Esophagus muscularis mucosa (tissue), 4 donors: ENCODE measurements at regions not wholly inside any gene's neighbourhood (a gene's known extent, or its start where the extent isn't known, plus 50 kb on each side); places are given as distances from the start of the nearest gene placed in this dataset.

ENCODE experiments used
- DNase-seq: peaks from one replicate; pipeline ENCODE4 v3.0.0-alpha.2; 2017; ENCODE audit errors: extremely low spot score
- H3K27ac ChIP-seq, 4 donors: fragments of 200-600 bp; sonication (generic); replicated peaks in 1 of 4; 1 replicate in 3 of 4; 2 replicates in 1 of 4; pipeline ENCODE4 v1.5.1; 2016 to 2019; ENCODE audit warnings: mild to moderate bottlenecking in 1 of 4
- H3K27me3 ChIP-seq, 4 donors: fragments of 200-600 bp; sonication (generic); one replicate each; pipeline versions ENCODE4 v1.5.1 to v1.6.0; 2016 to 2019
- H3K36me3 ChIP-seq, 4 donors: fragments of 200-600 bp; sonication (generic); one replicate each; pipeline ENCODE4 v1.5.1; 2016 to 2019
- H3K4me1 ChIP-seq, 4 donors: fragments of 200-600 bp; sonication (generic); one replicate each; pipeline ENCODE4 v1.5.1; 2016 to 2019
- H3K4me3 ChIP-seq, 4 donors: fragments of 200-600 bp; sonication (generic); 1 replicate in 2 of 4; 2 replicates in 2 of 4; pipeline ENCODE4 v1.5.1; 2016 to 2019; ENCODE audit warnings: mild to moderate bottlenecking in 4 of 4, moderate library complexity in 1 of 4
- H3K9me3 ChIP-seq, 4 donors: fragments of 200-600 bp; sonication (generic); 1 replicate in 3 of 4; 2 replicates in 1 of 4; pipeline ENCODE4 v1.5.1; 2016 to 2019
- EP300 ChIP-seq: sonication (generic); formaldehyde crosslinking; IDR thresholded peaks from one replicate; pipeline ENCODE4 v1.6.1; 2017; ENCODE audit warnings: antibody characterized with exemption
- POLR2A ChIP-seq: fragments of 450-650 bp; IDR thresholded peaks from one replicate; pipeline ENCODE4 v1.6.1; 2017; ENCODE audit warnings: antibody characterized with exemption, moderate library complexity, mild to moderate bottlenecking, low read depth
- POLR2AphosphoS5 ChIP-seq, 2 donors: sonication (generic); formaldehyde crosslinking; IDR thresholded peaks; one replicate each; pipeline ENCODE4 v1.6.1; 2017; ENCODE audit warnings: antibody characterized with exemption in 2 of 2
- WGBS: methylation state at CpG from one replicate; pipeline ENCODE4 v1.1.5; 2018; 5-methylcytosine and 5-hydroxymethylcytosine counted together
- intact Hi-C: fragments of 100-400 bp; cut with DNase I; formaldehyde crosslinking; loops from one replicate; pipeline ENCODE4 v1.15.1; 2023
- TF ChIP-seq, protein P1 (sequence below), 3 experiments: fragments of 200-600 bp in 2 of 3; fragments of 450-650 bp in 1 of 3; sonication (generic) in 2 of 3; IDR thresholded peaks; one replicate each; pipeline ENCODE4 v1.5.1; 2017 to 2019; ENCODE audit warnings: antibody characterized with exemption in 3 of 3, mild to moderate bottlenecking in 2 of 3, moderate library complexity in 1 of 3

- H3K27ac ChIP-seq, result no peak overlapping the region
- H3K4me1 ChIP-seq, result no peaks in the 10 kb centered on the region
- H3K36me3 ChIP-seq, result no peaks in the 10 kb centered on the region
- intact Hi-C loops, result no loop called here
- no peak overlapping the region for H3K4me3 ChIP-seq
- DNase-seq, result no peak
- no peaks in the 10 kb centered on the region for H3K9me3 ChIP-seq
- H3K27me3 ChIP-seq, result no peaks in the 10 kb centered on the region
- TF ChIP-seq POLR2A (no peak), EP300 (no peak), POLR2AphosphoS5 (IDR thresholded peaks at IDR 0.05) (no peak)
- TF ChIP-seq, protein P1, sequence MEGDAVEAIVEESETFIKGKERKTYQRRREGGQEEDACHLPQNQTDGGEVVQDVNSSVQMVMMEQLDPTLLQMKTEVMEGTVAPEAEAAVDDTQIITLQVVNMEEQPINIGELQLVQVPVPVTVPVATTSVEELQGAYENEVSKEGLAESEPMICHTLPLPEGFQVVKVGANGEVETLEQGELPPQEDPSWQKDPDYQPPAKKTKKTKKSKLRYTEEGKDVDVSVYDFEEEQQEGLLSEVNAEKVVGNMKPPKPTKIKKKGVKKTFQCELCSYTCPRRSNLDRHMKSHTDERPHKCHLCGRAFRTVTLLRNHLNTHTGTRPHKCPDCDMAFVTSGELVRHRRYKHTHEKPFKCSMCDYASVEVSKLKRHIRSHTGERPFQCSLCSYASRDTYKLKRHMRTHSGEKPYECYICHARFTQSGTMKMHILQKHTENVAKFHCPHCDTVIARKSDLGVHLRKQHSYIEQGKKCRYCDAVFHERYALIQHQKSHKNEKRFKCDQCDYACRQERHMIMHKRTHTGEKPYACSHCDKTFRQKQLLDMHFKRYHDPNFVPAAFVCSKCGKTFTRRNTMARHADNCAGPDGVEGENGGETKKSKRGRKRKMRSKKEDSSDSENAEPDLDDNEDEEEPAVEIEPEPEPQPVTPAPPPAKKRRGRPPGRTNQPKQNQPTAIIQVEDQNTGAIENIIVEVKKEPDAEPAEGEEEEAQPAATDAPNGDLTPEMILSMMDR (IDR thresholded peaks at IDR 0.05), result no peak
- 74% methylated on average over 3 of the region's 3 CpGs for WGBS
These were observed 439.0 kb upstream of the GOLIM4 start for GRCh38 chr3:168534761-168535160.

GRCh38 chr3:168533600-168533999 is 437.9 kb upstream of the GOLIM4 start:
- TF ChIP-seq, protein P1 (IDR thresholded peaks at IDR 0.05), result no peak
- TF ChIP-seq POLR2A, result no peak
- TF ChIP-seq POLR2AphosphoS5 (IDR thresholded peaks at IDR 0.05), result no peak
- TF ChIP-seq EP300, result no peak
- Histone ChIP-seq H3K4me1 (no peaks in the 10 kb centered on the region), H3K27ac (no peak overlapping the region), H3K36me3 (no peaks in the 10 kb centered on the region), H3K9me3 (no peaks in the 10 kb centered on the region), H3K27me3 (no peaks in the 10 kb centered on the region), H3K4me3 (no peak overlapping the region)
- DNase-seq, result no peak
- intact Hi-C loops, result no loop called here
- 83% methylated on average over 2 of the region's 2 CpGs for WGBS

- no peak for TF ChIP-seq EP300
- no peak for TF ChIP-seq POLR2A
- TF ChIP-seq POLR2AphosphoS5 (IDR thresholded peaks at IDR 0.05), result no peak
- TF ChIP-seq, protein P1 (IDR thresholded peaks at IDR 0.05), result no peak
- Histone ChIP-seq H3K27me3 (no peaks in the 10 kb centered on the region), H3K4me3 (no peak overlapping the region), H3K9me3 (no peaks in the 10 kb centered on the region), H3K36me3 (no peaks in the 10 kb centered on the region), H3K4me1 (no peaks in the 10 kb centered on the region), H3K27ac (no peak overlapping the region)
- intact Hi-C loops, result no loop called here
- 100% methylated on average over 1 of the region's 1 CpG for WGBS
- DNase-seq, result no peak
These were observed 436.4 kb upstream of the GOLIM4 start for GRCh38 chr3:168532135-168532534.

DNA sequence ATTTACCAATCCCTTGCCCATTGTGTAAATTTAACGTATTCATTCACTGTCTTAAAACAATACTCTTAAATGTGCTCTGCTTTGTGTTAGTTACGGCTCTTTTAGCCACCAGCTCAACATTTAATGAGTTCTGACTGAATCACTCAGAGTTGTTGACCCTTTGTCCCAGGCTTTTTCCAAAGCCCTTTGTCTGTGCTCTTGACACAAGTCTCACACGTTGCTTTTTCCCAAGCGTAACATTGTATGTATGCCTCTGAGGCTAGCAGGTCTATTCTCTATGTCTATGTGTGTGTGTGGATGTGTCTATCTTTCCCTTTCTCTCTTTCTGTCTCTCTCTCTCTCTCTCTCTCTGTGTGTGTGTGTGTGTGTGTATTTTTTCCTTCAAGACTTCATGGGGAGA is 435.4 kb upstream of the GOLIM4 start:
- H3K9me3 ChIP-seq, result no peaks in the 10 kb centered on the region
- no peaks in the 10 kb centered on the region for H3K36me3 ChIP-seq
- DNase-seq, result no peak
- no peak overlapping the region for H3K4me3 ChIP-seq
- no peak for TF ChIP-seq EP300
- TF ChIP-seq POLR2A, result no peak
- TF ChIP-seq, protein P1 (IDR thresholded peaks at IDR 0.05), result no peak
- TF ChIP-seq POLR2AphosphoS5 (IDR thresholded peaks at IDR 0.05), result no peak
- intact Hi-C loops, result no loop called here
- no peaks in the 10 kb centered on the region for H3K27me3 ChIP-seq
- WGBS, result 75% methylated on average over 4 of the region's 4 CpGs
- no peak overlapping the region for H3K27ac ChIP-seq
- H3K4me1 ChIP-seq, result no peaks in the 10 kb centered on the region

- no peak for DNase-seq
- intact Hi-C loops, result no loop called here
- 90% methylated on average over 1 of the region's 1 CpG for WGBS
- Histone ChIP-seq H3K36me3 (no peaks in the 10 kb centered on the region), H3K4me3 (no peak overlapping the region), H3K4me1 (no peaks in the 10 kb centered on the region), H3K9me3 (no peaks in the 10 kb centered on the region), H3K27ac (no peak overlapping the region), H3K27me3 (no peaks in the 10 kb centered on the region)
- TF ChIP-seq POLR2AphosphoS5 (IDR thresholded peaks at IDR 0.05) (no peak), POLR2A (no peak), EP300 (no peak)
- TF ChIP-seq, protein P1 (IDR thresholded peaks at IDR 0.05), result no peak
These were observed 428.4 kb upstream of the GOLIM4 start for GRCh38 chr3:168524129-168524528.
